H1 (cell line): ENCODE measurements at regions not wholly inside any gene's neighbourhood (a gene's known extent, or its start where the extent isn't known, plus 50 kb on each side); places are given as distances from the start of the nearest gene placed in this dataset.

ENCODE experiments used
- CTCF ChIA-PET: fragments of 300-600 bp; sonication (Branson Sonifier 250); formaldehyde crosslinking; loops from one replicate; lab custom pipeline; 2021; ENCODE audit not compliant: partially characterized antibody; lab: Charles Lee
- POLR2A ChIA-PET: fragments of 300-600 bp; sonication (Branson Sonifier 250); formaldehyde crosslinking; loops from one replicate; lab custom pipeline; 2021; ENCODE audit warnings: inconsistent platforms; ENCODE audit not compliant: partially characterized antibody; lab: Charles Lee
- DNase-seq, 2 experiments: peaks; one replicate each; pipeline versions ENCODE4 v3.0.0 to v3.0.0-alpha.2; 2010 to 2022; ENCODE audit warnings: low spot score in 2 of 2, low read depth in 1 of 2, mixed read lengths in 1 of 2
- FAIRE-seq: peaks from 2 replicates; lab custom pipeline; 2011; peaks lifted over from hg19 to GRCh38; lab: Jason Lieb, UNC
- H2AFZ ChIP-seq: 2 replicates; pipeline ENCODE4 v1.8.1; 2012; ENCODE audit warnings: low read length, inconsistent platforms
- H2AK5ac ChIP-seq: 2 replicates; pipeline ENCODE4 v1.6.1; 2013; ENCODE audit warnings: low read depth, low read length
- H2BK120ac ChIP-seq: replicated peaks from 2 replicates; pipeline ENCODE3; 2013; ENCODE audit warnings: low read depth, low read length, inconsistent platforms
- H2BK12ac ChIP-seq: 2 replicates; pipeline ENCODE4 v1.6.1; 2013; ENCODE audit warnings: low read depth, low read length
- H2BK15ac ChIP-seq: 2 replicates; pipeline ENCODE4 v1.6.1; 2013; ENCODE audit warnings: low read length
- H2BK20ac ChIP-seq: 2 replicates; pipeline ENCODE4 v1.6.1; 2013; ENCODE audit warnings: low read length
- H2BK5ac ChIP-seq: 2 replicates; pipeline ENCODE4 v1.6.1; 2013; ENCODE audit warnings: low read depth, low read length
- H3K14ac ChIP-seq: 2 replicates; pipeline ENCODE4 v1.6.1; 2013; ENCODE audit warnings: inconsistent platforms; ENCODE audit not compliant: insufficient read length
- H3K18ac ChIP-seq: 2 replicates; pipeline ENCODE4 v1.6.1; 2013; ENCODE audit warnings: low read length; ENCODE audit errors: extremely low read depth
- H3K23ac ChIP-seq: 2 replicates; pipeline ENCODE4 v1.6.1; 2013; ENCODE audit warnings: inconsistent platforms; ENCODE audit not compliant: insufficient read length
- H3K23me2 ChIP-seq: 2 replicates; pipeline ENCODE4 v1.6.1; 2013; ENCODE audit warnings: low read depth, low read length
- H3K27ac ChIP-seq: 2 replicates; pipeline ENCODE4 v1.6.1; 2011; ENCODE audit warnings: low read depth, low read length, inconsistent platforms
- H3K27me3 ChIP-seq, 4 experiments: replicated peaks in 1 of 4; 1 replicate in 1 of 4; 2 replicates in 3 of 4; pipeline versions ENCODE4 v1.6.1 to v1.8.1; 2011 to 2013; ENCODE audit warnings: low read length in 3 of 4, mild to moderate bottlenecking in 3 of 4, inconsistent platforms in 2 of 4, mixed read lengths in 2 of 4, moderate library complexity in 1 of 4; ENCODE audit not compliant: control insufficient read depth in 3 of 4, insufficient read depth in 3 of 4; ENCODE audit errors: extremely low read depth in 1 of 4
- H3K36me3 ChIP-seq, 4 experiments: 2 replicates each; pipeline versions ENCODE4 v1.6.1 to v1.8.1; 2011 to 2013; ENCODE audit warnings: mild to moderate bottlenecking in 4 of 4, low read length in 3 of 4, moderate library complexity in 2 of 4, control low read depth in 1 of 4, inconsistent platforms in 1 of 4; ENCODE audit not compliant: insufficient read depth in 4 of 4, control insufficient read depth in 2 of 4
- H3K4ac ChIP-seq: replicated peaks from 2 replicates; pipeline ENCODE3; 2013; ENCODE audit warnings: low read length, low read depth, mixed read lengths, inconsistent platforms; ENCODE audit not compliant: insufficient read length
- H3K4me1 ChIP-seq, 4 experiments: replicated peaks in 1 of 4; 1 replicate in 1 of 4; 2 replicates in 3 of 4; pipeline versions ENCODE4 v1.6.1 to v1.8.1; 2011 to 2013; ENCODE audit warnings: low read length in 3 of 4, inconsistent platforms in 2 of 4, mixed read lengths in 1 of 4; ENCODE audit not compliant: insufficient read depth in 4 of 4, control insufficient read depth in 3 of 4
- H3K4me2 ChIP-seq, 2 experiments: 2 replicates each; pipeline versions ENCODE4 v1.6.1 to v1.8.1; 2011 to 2013; ENCODE audit warnings: low read depth in 2 of 2, low read length in 2 of 2, control low read depth in 1 of 2, inconsistent platforms in 1 of 2, mild to moderate bottlenecking in 1 of 2; ENCODE audit not compliant: insufficient read depth in 1 of 2
- H3K4me3 ChIP-seq, 4 experiments: fragments of 200-600, 300-600 bp in 1 of 4; sonication (generic), shearing (Covaris generic), sonication (Bioruptor Twin) in 1 of 4; 2 replicates each; pipeline versions ENCODE4 v1.5.1 to v1.8.1; 2011 to 2016; ENCODE audit warnings: low read length in 4 of 4, low read depth in 3 of 4, control low read depth in 2 of 4, inconsistent platforms in 2 of 4, mild to moderate bottlenecking in 2 of 4, mixed read lengths in 1 of 4, moderate library complexity in 1 of 4; ENCODE audit not compliant: insufficient read depth in 2 of 4; ENCODE audit errors: extremely low read depth in 1 of 4
- H3K56ac ChIP-seq: replicated peaks from 2 replicates; pipeline ENCODE3; 2013; ENCODE audit warnings: low read depth, mild to moderate bottlenecking, mixed read lengths, low read length, inconsistent platforms; ENCODE audit not compliant: insufficient read length
- H3K79me1 ChIP-seq: 2 replicates; pipeline ENCODE4 v1.6.1; 2013; ENCODE audit warnings: low read depth, low read length, control low read depth
- H3K79me2 ChIP-seq, 2 experiments: 2 replicates each; pipeline versions ENCODE4 v1.6.1 to v1.8.1; 2012 to 2013; ENCODE audit warnings: low read length in 2 of 2, mild to moderate bottlenecking in 2 of 2, inconsistent platforms in 1 of 2; ENCODE audit not compliant: insufficient read depth in 2 of 2, control insufficient read depth in 1 of 2
- H3K9ac ChIP-seq, 4 experiments: replicated peaks in 1 of 4; 1 replicate in 1 of 4; 2 replicates in 3 of 4; pipeline versions ENCODE4 v1.6.1 to v1.8.1; 2011 to 2013; ENCODE audit warnings: low read depth in 3 of 4, low read length in 3 of 4, control low read depth in 2 of 4, mild to moderate bottlenecking in 2 of 4, moderate library complexity in 2 of 4, inconsistent platforms in 1 of 4; ENCODE audit errors: extremely low read depth in 1 of 4
- H3K9me3 ChIP-seq, 2 experiments: 2 replicates each; pipeline versions ENCODE4 v1.6.1 to v1.8.1; 2012 to 2013; ENCODE audit warnings: mild to moderate bottlenecking in 2 of 2, moderate library complexity in 2 of 2, control low read depth in 1 of 2, inconsistent platforms in 1 of 2, low read depth in 1 of 2, low read length in 1 of 2, mixed read lengths in 1 of 2; ENCODE audit not compliant: insufficient read depth in 2 of 2
- H4K20me1 ChIP-seq, 2 experiments: replicated peaks in 1 of 2; 2 replicates each; pipeline versions ENCODE3 to v1.8.1; 2011 to 2013; ENCODE audit warnings: inconsistent platforms in 2 of 2, low read length in 2 of 2, mild to moderate bottlenecking in 1 of 2; ENCODE audit not compliant: insufficient read depth in 2 of 2, control insufficient read depth in 1 of 2
- H4K5ac ChIP-seq: 2 replicates; pipeline ENCODE4 v1.6.1; 2013; ENCODE audit warnings: low read length, low read depth, mixed read lengths, inconsistent platforms; ENCODE audit not compliant: insufficient read length
- H4K8ac ChIP-seq: 2 replicates; pipeline ENCODE4 v1.8.0; 2013; ENCODE audit warnings: mild to moderate bottlenecking, moderate library complexity, low read length, inconsistent platforms; ENCODE audit not compliant: insufficient read depth; ENCODE audit errors: extremely low read depth
- H4K91ac ChIP-seq: replicated peaks from 2 replicates; pipeline ENCODE3; 2013; ENCODE audit warnings: low read length, mixed read lengths, inconsistent platforms; ENCODE audit not compliant: insufficient read length
- GTF2F1 ChIP-seq: IDR thresholded peaks from 2 replicates; pipeline ENCODE4 v1.6.1; 2012; ENCODE audit warnings: low read depth, low read length, improper control_type of control experiment, borderline replicate concordance
- HDAC2 ChIP-seq, 2 experiments: fragments of 300-600 bp in 1 of 2; sonication (generic) in 1 of 2; IDR thresholded peaks; 2 replicates each; pipeline ENCODE4 v1.6.1; 2011 to 2012; ENCODE audit warnings: low read depth in 2 of 2, low read length in 2 of 2, mild to moderate bottlenecking in 2 of 2, moderate library complexity in 2 of 2, borderline replicate concordance in 1 of 2, inconsistent platforms in 1 of 2
- KDM5A ChIP-seq: fragments of 200-600 bp; IDR thresholded peaks from 2 replicates; pipeline ENCODE4 v1.7.1; 2012; ENCODE audit warnings: mild to moderate bottlenecking, low read length, inconsistent platforms, mixed read lengths
- NANOG ChIP-seq: IDR thresholded peaks from 2 replicates; pipeline ENCODE4 v1.6.1; 2011; ENCODE audit warnings: low read length, low read depth, mild to moderate bottlenecking, inconsistent platforms; ENCODE audit not compliant: insufficient read depth, poor library complexity, severe bottlenecking
- SP2 ChIP-seq: IDR thresholded peaks from 2 replicates; pipeline ENCODE4 v1.6.1; 2012; ENCODE audit warnings: mild to moderate bottlenecking, low read length, inconsistent platforms
- ZNF274 ChIP-seq: IDR thresholded peaks from 2 replicates; pipeline ENCODE4 v1.7.0; 2012; ENCODE audit warnings: low read length, borderline replicate concordance; ENCODE audit errors: extremely low read depth
- WGBS, 2 experiments: shearing (Covaris generic) in 1 of 2; methylation state at CpG; one replicate each; pipeline versions ENCODE4 v1.1.6 to v1.1.7; 2013 to 2015; ENCODE audit warnings: low lambda C conversion rate in 2 of 2, mixed read lengths in 2 of 2, inconsistent platforms in 1 of 2, low coverage in 1 of 2, missing lambda C conversion rate in 1 of 2; ENCODE audit not compliant: insufficient replicate concordance in 2 of 2, insufficient coverage in 1 of 2, insufficient read length in 1 of 2; ENCODE audit errors: extremely low coverage in 1 of 2, missing lambda C conversion rate in 1 of 2; 5-methylcytosine and 5-hydroxymethylcytosine counted together
- TF ChIP-seq, protein P1 (sequence below), 3 experiments: IDR thresholded peaks; 1 replicate in 2 of 3; 2 replicates in 1 of 3; pipeline versions ENCODE4 v1.5.1 to v1.6.1; 2011; ENCODE audit warnings: low read length in 3 of 3, mild to moderate bottlenecking in 3 of 3, inconsistent platforms in 2 of 3, low read depth in 1 of 3, moderate library complexity in 1 of 3; ENCODE audit not compliant: insufficient read depth in 1 of 3; ENCODE audit errors: control extremely low read depth in 1 of 3
- TF ChIP-seq, protein P2 (sequence below): IDR thresholded peaks from 2 replicates; pipeline ENCODE4 v1.6.1; 2011; ENCODE audit warnings: low read length, improper control_type of control experiment

GRCh38 chr3:106229495-106230278, 360.9 kb upstream of the CBLB start:
- DNase-seq (no peak), FAIRE-seq (no peak)
- Histone ChIP-seq H3K23ac (no peak overlapping the region), H3K79me1 (no peaks in the 10 kb centered on the region), H4K5ac (no peak overlapping the region), H3K27me3 (no peaks in the 10 kb centered on the region), H2BK15ac (no peak overlapping the region), H3K4ac (no peak overlapping the region), H3K4me3 (no peak overlapping the region), H3K9ac (no peak overlapping the region), H3K56ac (no peak overlapping the region), H3K79me2 (no peaks in the 10 kb centered on the region), H2AFZ (no peak overlapping the region), H3K9me3 (no peaks in the 10 kb centered on the region), H4K8ac (no peak overlapping the region), H4K20me1 (no peaks in the 10 kb centered on the region), H3K4me1 (no peaks in the 10 kb centered on the region), H2BK5ac (no peak overlapping the region), H2BK120ac (no peak overlapping the region), H3K23me2 (no peaks in the 10 kb centered on the region), H2AK5ac (no peak overlapping the region), H3K27ac (no peak overlapping the region), H4K91ac (no peak overlapping the region), H2BK12ac (no peak overlapping the region), H3K36me3 (no peaks in the 10 kb centered on the region), H3K4me2 (no peak overlapping the region), H3K14ac (no peak overlapping the region), H3K18ac (no peak overlapping the region), H2BK20ac (no peak overlapping the region)
- ChIA-PET POLR2A (no interaction called here), CTCF (interaction anchor here (0.6 kb wide), 2 partner anchors 312 to 450 kb away, joined by 3 read pairs; no protein-coding TSS in a partner anchor)
- WGBS, 2 experiments: 85% methylated on average over 4 of the region's 4 CpGs; no CpG with 5 or more reads in 1 of the 2 experiments
- TF ChIP-seq SP2 (no peak), HDAC2 (IDR thresholded peaks at IDR 0.05; ENCODE audit: borderline replicate concordance in 1 of 2, low read depth in 2 of 2, low read length in 2 of 2) (no peak), ZNF274 (no peak), GTF2F1 (no peak), KDM5A (no peak), NANOG (no peak)
- TF ChIP-seq, protein P1, sequence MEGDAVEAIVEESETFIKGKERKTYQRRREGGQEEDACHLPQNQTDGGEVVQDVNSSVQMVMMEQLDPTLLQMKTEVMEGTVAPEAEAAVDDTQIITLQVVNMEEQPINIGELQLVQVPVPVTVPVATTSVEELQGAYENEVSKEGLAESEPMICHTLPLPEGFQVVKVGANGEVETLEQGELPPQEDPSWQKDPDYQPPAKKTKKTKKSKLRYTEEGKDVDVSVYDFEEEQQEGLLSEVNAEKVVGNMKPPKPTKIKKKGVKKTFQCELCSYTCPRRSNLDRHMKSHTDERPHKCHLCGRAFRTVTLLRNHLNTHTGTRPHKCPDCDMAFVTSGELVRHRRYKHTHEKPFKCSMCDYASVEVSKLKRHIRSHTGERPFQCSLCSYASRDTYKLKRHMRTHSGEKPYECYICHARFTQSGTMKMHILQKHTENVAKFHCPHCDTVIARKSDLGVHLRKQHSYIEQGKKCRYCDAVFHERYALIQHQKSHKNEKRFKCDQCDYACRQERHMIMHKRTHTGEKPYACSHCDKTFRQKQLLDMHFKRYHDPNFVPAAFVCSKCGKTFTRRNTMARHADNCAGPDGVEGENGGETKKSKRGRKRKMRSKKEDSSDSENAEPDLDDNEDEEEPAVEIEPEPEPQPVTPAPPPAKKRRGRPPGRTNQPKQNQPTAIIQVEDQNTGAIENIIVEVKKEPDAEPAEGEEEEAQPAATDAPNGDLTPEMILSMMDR (IDR thresholded peaks at IDR 0.05; ENCODE audit: control extremely low read depth in 1 of 3, insufficient read depth in 1 of 3, low read depth in 1 of 3, low read length in 3 of 3): no peak
- TF ChIP-seq, protein P2, sequence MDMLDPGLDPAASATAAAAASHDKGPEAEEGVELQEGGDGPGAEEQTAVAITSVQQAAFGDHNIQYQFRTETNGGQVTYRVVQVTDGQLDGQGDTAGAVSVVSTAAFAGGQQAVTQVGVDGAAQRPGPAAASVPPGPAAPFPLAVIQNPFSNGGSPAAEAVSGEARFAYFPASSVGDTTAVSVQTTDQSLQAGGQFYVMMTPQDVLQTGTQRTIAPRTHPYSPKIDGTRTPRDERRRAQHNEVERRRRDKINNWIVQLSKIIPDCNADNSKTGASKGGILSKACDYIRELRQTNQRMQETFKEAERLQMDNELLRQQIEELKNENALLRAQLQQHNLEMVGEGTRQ: no peak
